HG02571 (cell line): ENCODE measurements at regions not wholly inside any gene's neighbourhood (a gene's known extent, or its start where the extent isn't known, plus 50 kb on each side); places are given as distances from the start of the nearest gene placed in this dataset.
"Not testable (repeated sequence)": the region's sequence is repeated elsewhere in the genome, so short reads cannot be mapped to it uniquely, and the experiment has no call there.

ENCODE experiments used
- ATAC-seq: cut with Tn5 transposase; IDR thresholded peaks from one replicate; pipeline ENCODE4 v1.9.1; 2021; ENCODE audit warnings: mild to moderate bottlenecking, moderate library complexity; ENCODE audit not compliant: unreplicated experiment

GRCh38 chr18:38575023-38575422, 1009.4 kb upstream of the CELF4 start:
- no peak for ATAC-seq

- no peak for ATAC-seq
Observed at GRCh38 chr18:38572554-38573111, 1007.0 kb upstream of the CELF4 start.

GRCh38 chr18:38571651-38572050, 1006.1 kb upstream of the CELF4 start:
- no peak for ATAC-seq

GRCh38 chr18:38565513-38565912, 999.9 kb upstream of the CELF4 start:
- no peak for ATAC-seq

GRCh38 chr18:38563396-38563980, 997.9 kb upstream of the CELF4 start:
- no peak for ATAC-seq

GRCh38 chr18:38557006-38557405, 991.4 kb upstream of the CELF4 start:
- no peak for ATAC-seq

GRCh38 chr18:38552732-38553321, 987.2 kb upstream of the CELF4 start:
- ATAC-seq = no peak

- ATAC-seq = no peak
Observed at GRCh38 chr18:38551881-38552280, 986.3 kb upstream of the CELF4 start.

- no peak for ATAC-seq
Observed at GRCh38 chr18:38545071-38545470, 979.5 kb upstream of the CELF4 start.

- ATAC-seq = no peak
Observed at GRCh38 chr18:38539856-38540255, 974.3 kb upstream of the CELF4 start.

- no peak for ATAC-seq
Observed at GRCh38 chr18:38539371-38539770, 973.8 kb upstream of the CELF4 start.

- no peak for ATAC-seq
Observed at GRCh38 chr18:38534073-38534472, 968.5 kb upstream of the CELF4 start.

GRCh38 chr18:38526922-38527321, 961.3 kb upstream of the CELF4 start:
- no peak for ATAC-seq

- no peak for ATAC-seq
Observed at GRCh38 chr18:38525039-38525438, 959.4 kb upstream of the CELF4 start.

GRCh38 chr18:38520786-38521185, 955.2 kb upstream of the CELF4 start:
- no peak for ATAC-seq

- ATAC-seq = no peak
Observed at GRCh38 chr18:38502539-38502938, 936.9 kb upstream of the CELF4 start.

- ATAC-seq = no peak
Observed at GRCh38 chr18:38497266-38497665, 931.7 kb upstream of the CELF4 start.

- no peak for ATAC-seq
Observed at GRCh38 chr18:38496222-38496793, 930.7 kb upstream of the CELF4 start.

GRCh38 chr18:38494065-38494464, 928.5 kb upstream of the CELF4 start:
- ATAC-seq = no peak

GRCh38 chr18:38491195-38491594, 925.6 kb upstream of the CELF4 start:
- no peak for ATAC-seq

- not testable (repeated sequence) for ATAC-seq
Observed at GRCh38 chr18:38489721-38490120, 924.1 kb upstream of the CELF4 start.

GRCh38 chr18:38487521-38487920, 921.9 kb upstream of the CELF4 start:
- ATAC-seq = no peak
